ENCODE measurements at regions not wholly inside any gene's neighbourhood (a gene's known extent, or its start where the extent isn't known, plus 50 kb on each side); places are given as distances from the start of the nearest gene placed in this dataset.

- H3K27ac ChIP-seq (ENCODE audit: low read depth, low read length), result no peak overlapping the region
- peaks cover 5% of the 10 kb centered on the region; the same call in 1 of the 2 replicates for H3K27me3 ChIP-seq (ENCODE audit: insufficient read depth, low read length)
- DNase-seq (ENCODE audit: low read depth, low spot score), result no peak
- H2AFZ ChIP-seq (ENCODE audit: low read depth, low read length, poor library complexity, severe bottlenecking), result no peak overlapping the region
- BruUV-seq (replicated peaks), result no TSS peak
- ChIA-PET POLR2A (no interaction called here), RAD21 (ENCODE audit: low non-redundant PET in 1 of 2, low total read pairs in 2 of 2, uncharacterized antibody in 2 of 2, unreplicated experiment in 2 of 2) (no interaction called here), CTCF (no interaction called here)
- H3K4me2 ChIP-seq (ENCODE audit: low read length), result no peak overlapping the region
- H3K9ac ChIP-seq (ENCODE audit: low read length), result no peak overlapping the region
- H3K9me2 ChIP-seq (ENCODE audit: insufficient read depth), result no peaks in the 10 kb centered on the region
- H3K4me1 ChIP-seq (ENCODE audit: control insufficient read depth in 1 of 2, insufficient read depth in 2 of 2, low read length in 2 of 2), result no peaks in the 10 kb centered on the region
- H4K20me1 ChIP-seq (ENCODE audit: insufficient read depth), result no peaks in the 10 kb centered on the region
- no peak for ATAC-seq
- H3K36me3 ChIP-seq (ENCODE audit: control insufficient read depth in 1 of 2, insufficient read depth in 2 of 2, low read length in 2 of 2), result no peaks in the 10 kb centered on the region
- no peaks in the 10 kb centered on the region for H3K9me3 ChIP-seq (ENCODE audit: control insufficient read depth in 1 of 2, insufficient read depth in 1 of 2, low read depth in 1 of 2, low read length in 2 of 2)
- no peak overlapping the region for H3K4me3 ChIP-seq (replicated peaks in 1 of 2; ENCODE audit: low read depth in 1 of 2, low read length in 2 of 2)
- intact Hi-C loops (cut with micrococcal nuclease), result loop anchor here (5.0 kb wide), 1 partner anchor 49 kb away; no protein-coding TSS in a partner anchor
- H3K79me2 ChIP-seq (ENCODE audit: insufficient read depth, low read length), result no peaks in the 10 kb centered on the region
- TF ChIP-seq EZH2phosphoT487 (IDR thresholded peaks at IDR 0.05; ENCODE audit: borderline replicate concordance), result no peak
- TF ChIP-seq SRF (IDR thresholded peaks at IDR 0.05; ENCODE audit: low read depth), result no peak
- no peak for TF ChIP-seq EGR1 (IDR thresholded peaks at IDR 0.05; ENCODE audit: low read depth)
- TF ChIP-seq MAX (IDR thresholded peaks at IDR 0.05), result no peak
- TF ChIP-seq SP1 (IDR thresholded peaks at IDR 0.05; ENCODE audit: low read depth), result no peak
- no peak for TF ChIP-seq EZH2 (IDR thresholded peaks at IDR 0.05)
- TF ChIP-seq, protein P1, sequence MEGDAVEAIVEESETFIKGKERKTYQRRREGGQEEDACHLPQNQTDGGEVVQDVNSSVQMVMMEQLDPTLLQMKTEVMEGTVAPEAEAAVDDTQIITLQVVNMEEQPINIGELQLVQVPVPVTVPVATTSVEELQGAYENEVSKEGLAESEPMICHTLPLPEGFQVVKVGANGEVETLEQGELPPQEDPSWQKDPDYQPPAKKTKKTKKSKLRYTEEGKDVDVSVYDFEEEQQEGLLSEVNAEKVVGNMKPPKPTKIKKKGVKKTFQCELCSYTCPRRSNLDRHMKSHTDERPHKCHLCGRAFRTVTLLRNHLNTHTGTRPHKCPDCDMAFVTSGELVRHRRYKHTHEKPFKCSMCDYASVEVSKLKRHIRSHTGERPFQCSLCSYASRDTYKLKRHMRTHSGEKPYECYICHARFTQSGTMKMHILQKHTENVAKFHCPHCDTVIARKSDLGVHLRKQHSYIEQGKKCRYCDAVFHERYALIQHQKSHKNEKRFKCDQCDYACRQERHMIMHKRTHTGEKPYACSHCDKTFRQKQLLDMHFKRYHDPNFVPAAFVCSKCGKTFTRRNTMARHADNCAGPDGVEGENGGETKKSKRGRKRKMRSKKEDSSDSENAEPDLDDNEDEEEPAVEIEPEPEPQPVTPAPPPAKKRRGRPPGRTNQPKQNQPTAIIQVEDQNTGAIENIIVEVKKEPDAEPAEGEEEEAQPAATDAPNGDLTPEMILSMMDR (IDR thresholded peaks at IDR 0.05 in 2 of 3, conservative IDR thresholded peaks at IDR 0.05 in 1 of 3; ENCODE audit: borderline replicate concordance in 1 of 3, insufficient read depth in 1 of 3, low read depth in 2 of 3, low read length in 2 of 3), result no peak
- no peak for TF ChIP-seq POLR2AphosphoS5 (IDR thresholded peaks at IDR 0.05; ENCODE audit: low read depth, low read length)
- TF ChIP-seq POLR2A (IDR thresholded peaks at IDR 0.05; ENCODE audit: borderline replicate concordance, extremely low read depth, insufficient read depth, insufficient read length), result no peak
- TF ChIP-seq YY1 (IDR thresholded peaks at IDR 0.05; ENCODE audit: extremely low read depth, insufficient replicate concordance, low read depth, low read length), result no peak
- TF ChIP-seq JUND (IDR thresholded peaks at IDR 0.05), result no peak
These were observed 529.9 kb downstream of the MID1IP1 start for GRCh38 chrX:39331082-39331704.

Measured in HCT116 (cell line).